ENCODE measurements at regions not wholly inside any gene's neighbourhood (a gene's known extent, or its start where the extent isn't known, plus 50 kb on each side); places are given as distances from the start of the nearest gene placed in this dataset.

DNA sequence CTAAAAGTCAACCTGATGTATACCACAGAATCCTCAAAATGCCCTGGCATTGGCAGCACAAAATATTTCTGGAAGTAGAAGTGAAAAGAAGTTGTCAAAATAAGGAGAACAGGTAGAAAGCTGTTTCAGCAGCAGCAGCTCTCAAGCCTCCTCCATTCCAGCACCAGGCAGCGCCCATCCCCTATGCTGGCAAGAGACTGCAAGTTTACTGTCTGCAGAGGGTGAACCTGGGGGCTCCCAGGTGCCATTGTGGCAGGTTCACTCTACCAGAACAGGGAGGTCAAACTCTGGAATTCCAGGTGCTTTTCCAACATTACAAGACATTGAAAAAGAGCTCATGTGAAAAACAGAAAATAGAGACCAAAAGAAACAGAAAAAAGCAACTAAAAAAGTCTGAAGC lies 128.8 kb upstream of the CTTNBP2NL start:
- no peak overlapping the region for H3K9ac ChIP-seq (ENCODE audit: low read length)
- no peaks in the 10 kb centered on the region for H3K27me3 ChIP-seq (ENCODE audit: control insufficient read depth in 1 of 2, insufficient read depth in 2 of 2, low read length in 2 of 2)
- H3K4me3 ChIP-seq (ENCODE audit: low read depth in 1 of 2, low read length in 2 of 2) = no peak overlapping the region
- H3K36me3 ChIP-seq (ENCODE audit: insufficient read depth, low read length) = no peaks in the 10 kb centered on the region
- H3K4me1 ChIP-seq (ENCODE audit: insufficient read depth, low read length) = peaks cover 19% of the 10 kb centered on the region
- H3K9me3 ChIP-seq (ENCODE audit: low read length) = no peaks in the 10 kb centered on the region
- no peak overlapping the region for H3K27ac ChIP-seq (ENCODE audit: low read depth, low read length)

DNA sequence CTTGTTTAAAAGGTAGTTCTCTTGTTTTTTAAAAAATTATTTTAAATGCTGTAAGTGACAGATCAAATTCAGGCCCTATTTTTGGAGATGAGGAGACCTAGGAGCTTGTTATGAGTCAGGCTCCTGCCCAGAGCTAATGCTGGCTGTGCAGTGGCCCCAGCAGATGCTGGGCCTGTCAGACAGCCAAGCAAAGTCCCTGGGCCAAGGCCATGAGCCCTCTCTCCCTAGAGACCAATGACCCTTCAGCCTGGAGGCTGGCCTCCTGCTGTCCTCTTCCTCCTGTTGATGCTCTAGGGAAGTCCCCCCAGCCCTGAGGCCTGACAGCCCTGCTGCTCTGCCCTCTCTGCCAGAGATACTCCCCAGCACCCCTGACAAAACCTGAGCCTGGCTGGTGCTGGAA lies 128.1 kb upstream of the CTTNBP2NL start:
- Histone ChIP-seq H3K4me1 (ENCODE audit: insufficient read depth, low read length) (peaks cover 19% of the 10 kb centered on the region), H3K9ac (ENCODE audit: low read length) (no peak overlapping the region), H3K4me3 (ENCODE audit: low read depth in 1 of 2, low read length in 2 of 2) (no peak overlapping the region), H3K27ac (ENCODE audit: low read depth, low read length) (no peak overlapping the region), H3K36me3 (ENCODE audit: insufficient read depth, low read length) (no peaks in the 10 kb centered on the region), H3K9me3 (ENCODE audit: low read length) (no peaks in the 10 kb centered on the region), H3K27me3 (ENCODE audit: control insufficient read depth in 1 of 2, insufficient read depth in 2 of 2, low read length in 2 of 2) (no peaks in the 10 kb centered on the region)

DNA sequence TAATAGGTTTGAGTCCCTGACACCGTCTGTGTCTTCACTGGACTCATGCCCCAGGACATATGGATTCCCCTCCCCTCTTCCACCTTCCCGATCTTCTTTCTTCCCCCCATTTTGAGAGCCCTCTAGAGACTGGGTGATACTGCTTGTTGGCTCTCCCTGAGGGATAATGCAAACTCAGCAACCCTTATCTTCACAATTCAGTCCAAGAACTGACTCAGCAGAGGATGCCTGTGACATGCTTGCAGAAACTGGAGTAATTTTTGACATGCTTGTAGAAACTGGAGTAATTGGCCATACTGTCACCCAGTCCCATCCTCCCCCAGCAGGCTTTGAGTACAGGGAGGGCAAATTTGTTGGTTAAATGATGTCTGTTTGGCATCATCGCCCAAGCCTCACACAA lies 127.6 kb upstream of the CTTNBP2NL start:
- Histone ChIP-seq H3K9me3 (ENCODE audit: low read length) (no peaks in the 10 kb centered on the region), H3K9ac (ENCODE audit: low read length) (no peak overlapping the region), H3K27me3 (ENCODE audit: control insufficient read depth in 1 of 2, insufficient read depth in 2 of 2, low read length in 2 of 2) (no peaks in the 10 kb centered on the region), H3K27ac (ENCODE audit: low read depth, low read length) (no peak overlapping the region), H3K36me3 (ENCODE audit: insufficient read depth, low read length) (no peaks in the 10 kb centered on the region), H3K4me1 (ENCODE audit: insufficient read depth, low read length) (peaks cover 17% of the 10 kb centered on the region), H3K4me3 (ENCODE audit: low read depth in 1 of 2, low read length in 2 of 2) (no peak overlapping the region)

DNA sequence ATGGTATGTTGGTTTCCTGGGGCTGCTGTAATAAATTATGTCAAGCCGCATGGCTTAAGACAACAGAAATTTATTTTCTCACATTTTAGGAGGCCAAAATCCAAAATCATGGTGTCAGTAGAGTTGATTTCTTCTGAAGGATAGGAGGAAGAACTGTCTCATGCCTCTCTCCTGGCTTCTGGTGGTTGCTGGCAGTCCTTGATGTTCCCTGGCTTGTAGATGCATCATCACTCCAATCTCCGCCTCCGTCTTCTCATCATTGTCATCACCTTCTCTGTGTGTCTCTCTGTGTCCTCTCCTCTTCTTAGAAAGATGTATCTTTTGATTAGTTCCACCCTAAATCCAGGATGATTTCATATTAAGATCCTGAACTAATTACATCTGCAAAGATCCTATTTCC lies 124.7 kb upstream of the CTTNBP2NL start:
- Histone ChIP-seq H3K36me3 (ENCODE audit: insufficient read depth, low read length) (no peaks in the 10 kb centered on the region), H3K9ac (ENCODE audit: low read length) (no peak overlapping the region), H3K27ac (ENCODE audit: low read depth, low read length) (no peak overlapping the region), H3K9me3 (ENCODE audit: low read length) (no peaks in the 10 kb centered on the region), H3K4me3 (ENCODE audit: low read depth in 1 of 2, low read length in 2 of 2) (no peak overlapping the region), H3K4me1 (ENCODE audit: insufficient read depth, low read length) (no peaks in the 10 kb centered on the region), H3K27me3 (ENCODE audit: control insufficient read depth in 1 of 2, insufficient read depth in 2 of 2, low read length in 2 of 2) (no peaks in the 10 kb centered on the region)

DNA sequence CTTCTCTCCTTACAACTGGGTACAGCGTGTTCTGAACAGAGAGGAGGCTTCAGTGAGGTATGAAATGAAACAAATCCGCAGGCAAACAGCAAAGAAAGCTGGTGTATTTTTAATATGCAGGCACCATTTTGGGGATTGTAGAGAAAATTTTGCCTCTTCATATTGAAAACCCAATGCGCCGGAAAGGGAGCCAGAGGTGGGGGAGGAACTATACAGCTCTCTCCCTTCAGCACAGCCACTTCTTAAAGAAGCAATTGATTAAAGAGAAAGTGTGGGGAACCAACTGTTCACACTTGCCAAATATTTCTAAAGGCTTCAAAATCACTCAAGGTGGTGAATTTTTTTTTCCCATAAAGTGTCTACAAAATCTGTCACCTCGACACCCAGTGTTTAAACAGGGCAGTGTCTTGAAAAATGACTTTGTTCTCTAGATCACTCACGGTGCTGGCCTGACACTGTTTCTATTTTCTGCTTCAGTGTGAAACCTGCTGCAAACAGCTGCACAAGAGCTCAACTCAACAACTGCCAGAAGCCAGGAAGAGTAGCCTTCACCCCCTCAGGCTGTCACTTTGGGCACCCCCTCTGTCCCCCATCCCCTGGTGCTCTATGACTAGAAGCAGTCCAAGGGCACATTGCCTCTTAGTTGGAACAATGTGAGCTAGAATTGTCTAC lies 123.8 kb upstream of the CTTNBP2NL start:
- Histone ChIP-seq H3K4me3 (ENCODE audit: low read depth in 1 of 2, low read length in 2 of 2) (no peak overlapping the region), H3K36me3 (ENCODE audit: insufficient read depth, low read length) (no peaks in the 10 kb centered on the region), H3K27ac (ENCODE audit: low read depth, low read length) (no peak overlapping the region), H3K9me3 (ENCODE audit: low read length) (no peaks in the 10 kb centered on the region), H3K27me3 (ENCODE audit: control insufficient read depth in 1 of 2, insufficient read depth in 2 of 2, low read length in 2 of 2) (no peaks in the 10 kb centered on the region), H3K4me1 (ENCODE audit: insufficient read depth, low read length) (no peaks in the 10 kb centered on the region), H3K9ac (ENCODE audit: low read length) (no peak overlapping the region)

DNA sequence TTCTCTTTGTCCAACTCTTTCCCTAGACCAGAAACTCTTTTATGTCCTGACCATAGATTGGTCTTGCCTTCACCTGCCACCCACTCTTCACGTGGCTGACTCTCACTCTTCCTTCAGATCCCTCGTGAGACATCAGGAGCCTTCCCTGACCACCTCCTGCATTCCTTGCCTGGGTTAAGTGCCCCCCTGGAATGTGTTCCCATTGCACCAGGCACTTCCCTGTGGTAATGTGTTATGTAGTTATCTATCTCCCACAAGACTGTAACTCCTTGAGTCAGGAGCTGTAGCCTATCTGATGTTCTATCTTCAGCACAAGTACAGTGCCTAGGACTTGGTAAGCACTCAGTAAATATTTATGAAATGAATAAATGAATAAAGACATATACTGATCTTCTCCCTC lies 111.2 kb upstream of the CTTNBP2NL start:
- Histone ChIP-seq H3K9me3 (ENCODE audit: low read length) (no peaks in the 10 kb centered on the region), H3K27ac (ENCODE audit: low read depth, low read length) (no peak overlapping the region), H3K36me3 (ENCODE audit: insufficient read depth, low read length) (no peaks in the 10 kb centered on the region), H3K4me3 (ENCODE audit: low read depth in 1 of 2, low read length in 2 of 2) (no peak overlapping the region), H3K27me3 (ENCODE audit: control insufficient read depth in 1 of 2, insufficient read depth in 2 of 2, low read length in 2 of 2) (no peaks in the 10 kb centered on the region), H3K9ac (ENCODE audit: low read length) (no peak overlapping the region), H3K4me1 (ENCODE audit: insufficient read depth, low read length) (no peaks in the 10 kb centered on the region)

DNA sequence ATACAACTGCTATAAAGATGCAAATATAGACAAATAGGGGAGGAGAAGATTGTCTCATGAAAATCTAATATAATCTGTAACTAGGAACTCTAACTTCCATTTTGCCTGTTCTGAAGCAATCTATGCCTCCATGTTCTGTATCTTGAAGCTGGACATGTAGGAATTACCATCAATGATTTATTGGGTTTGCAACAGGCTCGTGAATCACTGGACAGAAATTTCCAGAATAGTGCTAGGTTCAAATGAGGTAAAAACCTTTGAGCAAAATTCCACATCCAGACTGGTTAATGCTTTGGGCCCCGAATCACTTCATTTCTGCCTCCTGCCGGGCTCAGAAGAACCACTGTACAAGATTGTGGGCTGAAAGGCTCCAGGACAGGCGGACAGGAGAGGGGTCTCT lies 110.7 kb upstream of the CTTNBP2NL start:
- Histone ChIP-seq H3K27me3 (ENCODE audit: control insufficient read depth in 1 of 2, insufficient read depth in 2 of 2, low read length in 2 of 2) (no peaks in the 10 kb centered on the region), H3K27ac (ENCODE audit: low read depth, low read length) (no peak overlapping the region), H3K9me3 (ENCODE audit: low read length) (no peaks in the 10 kb centered on the region), H3K4me1 (ENCODE audit: insufficient read depth, low read length) (no peaks in the 10 kb centered on the region), H3K4me3 (ENCODE audit: low read depth in 1 of 2, low read length in 2 of 2) (no peak overlapping the region), H3K36me3 (ENCODE audit: insufficient read depth, low read length) (no peaks in the 10 kb centered on the region), H3K9ac (ENCODE audit: low read length) (no peak overlapping the region)

DNA sequence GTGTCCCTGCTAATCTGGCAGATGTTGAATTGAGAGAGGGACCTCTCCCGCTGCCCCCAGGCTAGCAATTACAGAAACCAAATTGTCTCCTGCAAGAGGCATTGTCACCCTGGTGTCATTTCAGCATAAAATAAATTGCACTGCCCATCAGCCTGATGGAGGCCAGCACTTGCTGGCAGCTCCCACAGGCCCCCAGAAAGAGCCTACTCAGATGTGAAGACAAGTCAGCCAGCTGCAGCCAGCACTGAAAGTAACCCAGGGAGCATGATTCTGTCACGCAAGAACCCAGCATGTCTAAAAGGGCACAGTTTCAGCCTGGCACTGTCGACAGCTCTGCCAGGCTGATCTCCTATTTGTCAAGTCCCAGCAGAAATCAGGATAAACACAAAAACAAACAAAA lies 110.3 kb upstream of the CTTNBP2NL start:
- H3K9me3 ChIP-seq (ENCODE audit: low read length) = no peaks in the 10 kb centered on the region
- no peaks in the 10 kb centered on the region for H3K27me3 ChIP-seq (ENCODE audit: control insufficient read depth in 1 of 2, insufficient read depth in 2 of 2, low read length in 2 of 2)
- H3K27ac ChIP-seq (ENCODE audit: low read depth, low read length) = no peak overlapping the region
- H3K36me3 ChIP-seq (ENCODE audit: insufficient read depth, low read length) = no peaks in the 10 kb centered on the region
- no peak overlapping the region for H3K4me3 ChIP-seq (ENCODE audit: low read depth in 1 of 2, low read length in 2 of 2)
- H3K4me1 ChIP-seq (ENCODE audit: insufficient read depth, low read length) = no peaks in the 10 kb centered on the region
- H3K9ac ChIP-seq (ENCODE audit: low read length) = no peak overlapping the region

DNA sequence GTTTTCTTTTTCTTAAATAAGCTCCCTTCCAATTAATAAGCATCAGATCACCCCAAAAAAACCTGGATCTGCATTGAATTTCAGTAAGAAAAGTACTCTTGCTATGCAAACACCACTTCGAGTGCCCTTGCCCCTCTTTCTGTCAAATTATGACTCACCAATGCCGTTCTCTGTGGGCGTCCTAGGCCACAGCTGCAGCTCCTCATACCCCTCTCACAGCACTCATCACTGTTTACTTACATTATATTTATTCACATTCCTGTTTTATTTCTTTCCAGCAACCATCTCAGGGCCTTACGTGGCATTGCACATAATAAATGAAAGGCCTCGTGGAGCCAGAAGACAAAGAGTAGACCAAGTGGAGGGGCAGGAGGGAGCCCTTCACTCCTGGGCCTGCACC lies 99.1 kb upstream of the CTTNBP2NL start:
- Histone ChIP-seq H3K9ac (ENCODE audit: low read length) (no peak overlapping the region), H3K36me3 (ENCODE audit: insufficient read depth, low read length) (no peaks in the 10 kb centered on the region), H3K27me3 (ENCODE audit: control insufficient read depth in 1 of 2, insufficient read depth in 2 of 2, low read length in 2 of 2) (no peaks in the 10 kb centered on the region), H3K9me3 (ENCODE audit: low read length) (no peaks in the 10 kb centered on the region), H3K4me3 (ENCODE audit: low read depth in 1 of 2, low read length in 2 of 2) (no peak overlapping the region), H3K4me1 (ENCODE audit: insufficient read depth, low read length) (no peaks in the 10 kb centered on the region), H3K27ac (ENCODE audit: low read depth, low read length) (no peak overlapping the region)

DNA sequence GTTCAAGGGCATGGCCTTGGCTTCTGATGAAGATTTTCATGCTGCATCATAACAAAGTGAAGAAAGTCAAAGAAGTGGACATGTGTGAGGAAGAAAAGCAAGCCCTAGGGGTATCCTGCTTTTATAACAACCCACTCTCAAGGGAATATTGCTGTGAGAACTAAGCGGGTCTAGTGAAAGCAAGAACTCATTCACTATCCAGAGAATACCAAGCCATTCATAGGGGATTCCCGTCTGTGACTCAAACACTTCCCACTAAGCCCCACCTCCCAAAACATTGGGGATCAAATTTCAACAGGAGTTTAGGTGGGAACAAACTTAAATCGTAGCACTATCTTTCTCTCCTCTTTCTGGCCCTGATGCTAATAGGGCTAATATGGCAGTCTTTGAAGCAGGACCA lies 98.5 kb upstream of the CTTNBP2NL start:
- Histone ChIP-seq H3K4me1 (ENCODE audit: insufficient read depth, low read length) (no peaks in the 10 kb centered on the region), H3K27ac (ENCODE audit: low read depth, low read length) (no peak overlapping the region), H3K9me3 (ENCODE audit: low read length) (no peaks in the 10 kb centered on the region), H3K9ac (ENCODE audit: low read length) (no peak overlapping the region), H3K27me3 (ENCODE audit: control insufficient read depth in 1 of 2, insufficient read depth in 2 of 2, low read length in 2 of 2) (no peaks in the 10 kb centered on the region), H3K36me3 (ENCODE audit: insufficient read depth, low read length) (no peaks in the 10 kb centered on the region), H3K4me3 (ENCODE audit: low read depth in 1 of 2, low read length in 2 of 2) (no peak overlapping the region)

DNA sequence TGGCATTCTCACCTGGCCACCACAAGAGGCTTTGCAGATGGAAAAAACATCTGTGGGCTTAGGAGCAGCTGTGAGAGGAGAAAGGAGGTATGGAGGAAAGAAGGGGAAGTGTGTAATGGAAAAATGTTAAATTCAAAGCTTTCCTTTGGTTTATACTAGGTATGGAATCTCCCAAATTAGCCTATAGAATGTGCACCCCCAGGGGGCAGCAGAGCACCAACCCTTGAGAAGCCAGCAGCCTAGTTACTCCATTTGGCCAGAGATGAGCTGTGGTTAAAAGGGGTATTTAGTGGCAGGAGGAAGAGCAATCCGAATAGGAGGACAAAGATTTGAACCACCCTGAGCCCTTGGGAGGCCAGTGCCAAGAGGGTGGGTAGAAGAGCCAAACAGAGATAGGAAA lies 97.5 kb upstream of the CTTNBP2NL start:
- Histone ChIP-seq H3K4me1 (ENCODE audit: insufficient read depth, low read length) (no peaks in the 10 kb centered on the region), H3K4me3 (ENCODE audit: low read depth in 1 of 2, low read length in 2 of 2) (no peak overlapping the region), H3K27me3 (ENCODE audit: control insufficient read depth in 1 of 2, insufficient read depth in 2 of 2, low read length in 2 of 2) (no peaks in the 10 kb centered on the region), H3K9me3 (ENCODE audit: low read length) (no peaks in the 10 kb centered on the region), H3K27ac (ENCODE audit: low read depth, low read length) (no peak overlapping the region), H3K36me3 (ENCODE audit: insufficient read depth, low read length) (no peaks in the 10 kb centered on the region), H3K9ac (ENCODE audit: low read length) (no peak overlapping the region)

DNA sequence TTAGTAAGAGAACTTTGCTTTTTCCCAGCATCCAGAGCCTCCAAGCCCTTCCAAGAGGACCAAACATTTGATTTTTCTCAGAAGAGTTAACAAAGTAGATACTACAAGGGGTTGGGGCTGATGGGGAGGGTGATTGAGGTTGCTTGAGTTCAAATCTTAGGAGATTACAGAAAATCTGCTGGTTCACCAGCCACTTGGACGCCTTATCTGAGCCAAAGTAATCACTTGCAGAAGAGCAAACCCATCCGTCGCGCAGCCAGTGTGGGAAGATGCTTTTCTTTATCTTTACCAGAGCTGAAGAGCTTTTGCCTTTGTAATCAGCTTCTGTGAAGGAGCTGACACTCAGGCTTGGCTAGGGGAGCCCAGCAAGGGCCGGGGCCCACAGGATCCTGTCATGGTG lies 91.9 kb upstream of the CTTNBP2NL start:
- H3K36me3 ChIP-seq (ENCODE audit: insufficient read depth, low read length) = no peaks in the 10 kb centered on the region
- no peak overlapping the region for H3K9ac ChIP-seq (ENCODE audit: low read length)
- H3K27ac ChIP-seq (ENCODE audit: low read depth, low read length) = no peak overlapping the region
- H3K4me1 ChIP-seq (ENCODE audit: insufficient read depth, low read length) = no peaks in the 10 kb centered on the region
- H3K27me3 ChIP-seq (ENCODE audit: control insufficient read depth in 1 of 2, insufficient read depth in 2 of 2, low read length in 2 of 2) = no peaks in the 10 kb centered on the region
- H3K9me3 ChIP-seq (ENCODE audit: low read length) = no peaks in the 10 kb centered on the region
- no peak overlapping the region for H3K4me3 ChIP-seq (ENCODE audit: low read depth in 1 of 2, low read length in 2 of 2)

All from muscle layer of colon (tissue), 2 donors.